ENCODE measurements at regions not wholly inside any gene's neighbourhood (a gene's known extent, or its start where the extent isn't known, plus 50 kb on each side); places are given as distances from the start of the nearest gene placed in this dataset.

DNA sequence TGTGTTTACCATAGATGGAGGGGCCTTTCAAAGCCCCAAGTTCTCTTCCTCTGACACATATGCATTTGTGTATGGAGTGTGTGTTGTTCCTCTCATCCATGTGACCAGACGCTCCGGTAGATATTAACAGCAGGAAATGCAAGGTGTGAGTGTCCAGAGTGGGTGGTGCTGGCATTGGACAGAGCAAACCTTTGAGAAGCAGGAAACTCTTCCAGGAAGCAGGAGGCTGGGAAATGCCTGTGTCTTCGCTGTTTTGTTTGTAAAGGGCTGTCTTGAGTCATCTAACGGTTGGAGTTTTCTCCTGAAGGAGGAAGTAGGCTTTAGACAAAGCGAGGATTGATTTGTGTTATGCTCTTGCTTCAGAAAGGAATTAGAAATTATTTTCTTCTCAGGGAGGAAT, 370.9 kb downstream of the PLK2 start:
- TF ChIP-seq EP300 (IDR thresholded peaks at IDR 0.05; ENCODE audit: borderline replicate concordance in 1 of 2, low read depth in 1 of 2, low read length in 1 of 2) (no peak), SIN3A (IDR thresholded peaks at IDR 0.05; ENCODE audit: borderline replicate concordance, low read depth, low read length) (no peak), FOXM1 (IDR thresholded peaks at IDR 0.05; ENCODE audit: low read depth) (no peak), JUND (IDR thresholded peaks at IDR 0.05) (no peak), CHD2 (IDR thresholded peaks at IDR 0.05; ENCODE audit: low read length, partially characterized antibody) (no peak)
- TF ChIP-seq, protein P1, sequence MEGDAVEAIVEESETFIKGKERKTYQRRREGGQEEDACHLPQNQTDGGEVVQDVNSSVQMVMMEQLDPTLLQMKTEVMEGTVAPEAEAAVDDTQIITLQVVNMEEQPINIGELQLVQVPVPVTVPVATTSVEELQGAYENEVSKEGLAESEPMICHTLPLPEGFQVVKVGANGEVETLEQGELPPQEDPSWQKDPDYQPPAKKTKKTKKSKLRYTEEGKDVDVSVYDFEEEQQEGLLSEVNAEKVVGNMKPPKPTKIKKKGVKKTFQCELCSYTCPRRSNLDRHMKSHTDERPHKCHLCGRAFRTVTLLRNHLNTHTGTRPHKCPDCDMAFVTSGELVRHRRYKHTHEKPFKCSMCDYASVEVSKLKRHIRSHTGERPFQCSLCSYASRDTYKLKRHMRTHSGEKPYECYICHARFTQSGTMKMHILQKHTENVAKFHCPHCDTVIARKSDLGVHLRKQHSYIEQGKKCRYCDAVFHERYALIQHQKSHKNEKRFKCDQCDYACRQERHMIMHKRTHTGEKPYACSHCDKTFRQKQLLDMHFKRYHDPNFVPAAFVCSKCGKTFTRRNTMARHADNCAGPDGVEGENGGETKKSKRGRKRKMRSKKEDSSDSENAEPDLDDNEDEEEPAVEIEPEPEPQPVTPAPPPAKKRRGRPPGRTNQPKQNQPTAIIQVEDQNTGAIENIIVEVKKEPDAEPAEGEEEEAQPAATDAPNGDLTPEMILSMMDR (IDR thresholded peaks at IDR 0.05): no peak
- TF ChIP-seq, protein P2, sequence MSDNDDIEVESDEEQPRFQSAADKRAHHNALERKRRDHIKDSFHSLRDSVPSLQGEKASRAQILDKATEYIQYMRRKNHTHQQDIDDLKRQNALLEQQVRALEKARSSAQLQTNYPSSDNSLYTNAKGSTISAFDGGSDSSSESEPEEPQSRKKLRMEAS (IDR thresholded peaks at IDR 0.05; ENCODE audit: low read depth): no peak
- TF ChIP-seq, protein P3, sequence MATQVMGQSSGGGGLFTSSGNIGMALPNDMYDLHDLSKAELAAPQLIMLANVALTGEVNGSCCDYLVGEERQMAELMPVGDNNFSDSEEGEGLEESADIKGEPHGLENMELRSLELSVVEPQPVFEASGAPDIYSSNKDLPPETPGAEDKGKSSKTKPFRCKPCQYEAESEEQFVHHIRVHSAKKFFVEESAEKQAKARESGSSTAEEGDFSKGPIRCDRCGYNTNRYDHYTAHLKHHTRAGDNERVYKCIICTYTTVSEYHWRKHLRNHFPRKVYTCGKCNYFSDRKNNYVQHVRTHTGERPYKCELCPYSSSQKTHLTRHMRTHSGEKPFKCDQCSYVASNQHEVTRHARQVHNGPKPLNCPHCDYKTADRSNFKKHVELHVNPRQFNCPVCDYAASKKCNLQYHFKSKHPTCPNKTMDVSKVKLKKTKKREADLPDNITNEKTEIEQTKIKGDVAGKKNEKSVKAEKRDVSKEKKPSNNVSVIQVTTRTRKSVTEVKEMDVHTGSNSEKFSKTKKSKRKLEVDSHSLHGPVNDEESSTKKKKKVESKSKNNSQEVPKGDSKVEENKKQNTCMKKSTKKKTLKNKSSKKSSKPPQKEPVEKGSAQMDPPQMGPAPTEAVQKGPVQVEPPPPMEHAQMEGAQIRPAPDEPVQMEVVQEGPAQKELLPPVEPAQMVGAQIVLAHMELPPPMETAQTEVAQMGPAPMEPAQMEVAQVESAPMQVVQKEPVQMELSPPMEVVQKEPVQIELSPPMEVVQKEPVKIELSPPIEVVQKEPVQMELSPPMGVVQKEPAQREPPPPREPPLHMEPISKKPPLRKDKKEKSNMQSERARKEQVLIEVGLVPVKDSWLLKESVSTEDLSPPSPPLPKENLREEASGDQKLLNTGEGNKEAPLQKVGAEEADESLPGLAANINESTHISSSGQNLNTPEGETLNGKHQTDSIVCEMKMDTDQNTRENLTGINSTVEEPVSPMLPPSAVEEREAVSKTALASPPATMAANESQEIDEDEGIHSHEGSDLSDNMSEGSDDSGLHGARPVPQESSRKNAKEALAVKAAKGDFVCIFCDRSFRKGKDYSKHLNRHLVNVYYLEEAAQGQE (IDR thresholded peaks at IDR 0.05; ENCODE audit: low read depth, low read length): no peak
